Hepatocyte (in vitro differentiated cells): ENCODE measurements at regions not wholly inside any gene's neighbourhood (a gene's known extent, or its start where the extent isn't known, plus 50 kb on each side); places are given as distances from the start of the nearest gene placed in this dataset.

Experiments
- CTCF ChIP-seq: fragments of 200-600 bp; sonication (generic); IDR thresholded peaks from 2 replicates; pipeline ENCODE4 v1.5.1; 2016; ENCODE audit warnings: antibody characterized with exemption, mild to moderate bottlenecking; ENCODE audit not compliant: poor library complexity
- EZH2 ChIP-seq: fragments of 200-600 bp; sonication (generic); IDR thresholded peaks from 2 replicates; pipeline ENCODE4 v1.6.1; 2016; ENCODE audit warnings: antibody characterized with exemption, mild to moderate bottlenecking, borderline replicate concordance

DNA sequence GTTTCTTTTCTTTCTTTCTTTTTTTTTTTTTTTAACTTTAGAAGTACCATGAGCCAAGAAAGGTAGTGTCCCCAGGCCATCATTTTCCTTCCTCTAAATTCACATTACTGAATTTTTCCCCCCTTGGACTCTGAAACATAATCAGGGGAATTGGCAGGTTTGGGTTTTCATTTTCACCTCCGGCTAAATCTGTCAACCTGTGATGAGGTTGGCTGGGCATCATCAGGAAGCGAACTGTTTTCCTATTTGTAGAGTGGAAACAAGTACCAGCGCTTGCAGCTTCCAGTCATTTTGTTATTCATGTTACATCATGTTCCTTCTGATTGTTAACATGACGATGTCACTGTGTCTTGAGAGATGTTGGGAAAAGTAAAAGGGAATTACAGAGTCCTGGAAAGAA is 641.9 kb upstream of the RBFOX1 start:
- TF ChIP-seq CTCF (no peak), EZH2 (no peak)
